IPS-15b (cell line): ENCODE measurements at regions not wholly inside any gene's neighbourhood (a gene's known extent, or its start where the extent isn't known, plus 50 kb on each side); places are given as distances from the start of the nearest gene placed in this dataset.

Experiments used
- H3K27me3 ChIP-seq: one replicate; pipeline ENCODE4 v1.6.1; 2013; ENCODE audit warnings: low read length; ENCODE audit not compliant: control insufficient read depth, insufficient read depth
- H3K36me3 ChIP-seq: one replicate; pipeline ENCODE4 v1.6.1; 2013; ENCODE audit warnings: low read length; ENCODE audit not compliant: control insufficient read depth, insufficient read depth
- H3K4me1 ChIP-seq: one replicate; pipeline ENCODE4 v1.6.1; 2013; ENCODE audit warnings: mild to moderate bottlenecking, low read length; ENCODE audit not compliant: control insufficient read depth, insufficient read depth
- H3K4me3 ChIP-seq: one replicate; pipeline ENCODE4 v1.5.1; 2013; ENCODE audit warnings: low read depth, low read length
- H3K9ac ChIP-seq: one replicate; pipeline ENCODE4 v1.6.1; 2013; ENCODE audit warnings: low read depth, mild to moderate bottlenecking, low read length
- H3K9me3 ChIP-seq: one replicate; pipeline ENCODE4 v1.6.1; 2013; ENCODE audit warnings: mild to moderate bottlenecking, low read length; ENCODE audit not compliant: control insufficient read depth, insufficient read depth

DNA sequence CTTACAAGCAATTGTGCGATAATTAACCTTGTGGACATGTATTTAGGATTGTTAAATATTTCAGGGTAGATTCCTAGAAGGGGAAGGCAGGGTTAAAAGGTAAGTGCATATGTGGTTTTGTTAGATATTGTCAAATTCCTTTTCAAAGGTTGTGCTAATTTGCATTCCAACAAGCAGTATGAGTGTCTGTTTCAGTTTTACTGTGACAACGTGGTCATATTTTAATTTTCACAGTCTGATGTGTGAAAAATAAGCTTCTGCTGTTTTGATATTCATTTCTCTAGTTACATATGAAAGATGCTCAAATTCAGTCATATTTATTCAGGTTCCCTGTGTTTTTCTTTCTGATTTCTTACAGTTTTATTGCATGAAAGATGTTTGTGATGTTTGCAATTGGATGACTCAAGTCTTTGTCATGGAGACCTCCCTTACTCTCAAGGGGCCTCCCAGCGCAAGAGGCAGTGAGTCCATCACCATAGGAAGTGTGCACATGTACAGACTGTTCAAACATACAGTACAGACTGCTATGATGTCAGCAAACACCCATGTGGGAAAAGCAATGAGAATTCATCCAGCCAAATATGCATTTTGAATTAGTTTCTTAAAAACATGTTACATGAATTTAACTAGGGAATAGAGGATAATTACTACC lies 310.8 kb downstream of the GALR1 start:
- Histone ChIP-seq H3K9ac (no peak overlapping the region), H3K9me3 (no peaks in the 10 kb centered on the region), H3K4me3 (no peak overlapping the region), H3K27me3 (no peaks in the 10 kb centered on the region), H3K4me1 (no peaks in the 10 kb centered on the region), H3K36me3 (no peaks in the 10 kb centered on the region)

DNA sequence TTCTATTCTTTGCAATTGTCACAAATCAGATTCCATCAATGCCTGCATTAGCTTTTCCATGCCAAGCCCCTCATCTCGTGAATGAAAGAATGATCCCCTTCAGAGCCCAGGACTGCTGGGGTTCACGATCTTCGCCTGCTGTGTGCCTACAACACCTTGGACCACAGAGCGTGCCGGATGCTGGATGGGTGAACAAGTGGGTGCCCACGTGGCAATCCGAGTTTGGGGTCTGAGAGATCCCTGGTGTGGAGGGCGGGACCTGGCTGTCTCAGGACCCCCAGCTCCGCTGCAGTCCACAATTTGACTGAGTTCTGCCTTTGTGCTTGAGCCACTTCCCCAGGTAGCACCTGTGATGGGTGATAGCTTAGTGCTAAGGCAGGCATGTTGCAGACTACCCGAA lies 317.0 kb downstream of the GALR1 start:
- Histone ChIP-seq H3K4me3 (no peak overlapping the region), H3K4me1 (no peaks in the 10 kb centered on the region), H3K9ac (no peak overlapping the region), H3K36me3 (no peaks in the 10 kb centered on the region), H3K27me3 (no peaks in the 10 kb centered on the region), H3K9me3 (no peaks in the 10 kb centered on the region)

DNA sequence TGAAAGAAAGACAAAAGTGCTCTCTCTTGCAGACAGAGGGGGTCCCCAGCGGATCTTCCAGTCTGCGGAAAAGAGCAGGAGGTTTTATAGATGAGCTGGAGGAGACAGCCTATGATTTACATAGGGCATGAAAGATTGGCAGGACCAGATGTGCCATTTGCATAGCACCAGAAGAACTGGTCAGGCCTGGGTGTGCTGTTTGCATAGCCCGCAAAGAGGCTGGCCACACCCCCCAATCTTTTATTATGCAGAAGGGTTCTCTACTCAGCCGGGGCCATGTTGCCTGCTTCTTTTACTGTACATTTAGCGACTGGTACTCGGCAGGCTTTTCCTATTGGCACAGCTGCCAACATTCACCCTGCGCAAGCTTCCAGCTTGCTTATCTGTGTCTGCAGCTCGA lies 317.6 kb downstream of the GALR1 start:
- Histone ChIP-seq H3K9ac (no peak overlapping the region), H3K9me3 (no peaks in the 10 kb centered on the region), H3K4me3 (no peak overlapping the region), H3K27me3 (no peaks in the 10 kb centered on the region), H3K36me3 (no peaks in the 10 kb centered on the region), H3K4me1 (no peaks in the 10 kb centered on the region)

DNA sequence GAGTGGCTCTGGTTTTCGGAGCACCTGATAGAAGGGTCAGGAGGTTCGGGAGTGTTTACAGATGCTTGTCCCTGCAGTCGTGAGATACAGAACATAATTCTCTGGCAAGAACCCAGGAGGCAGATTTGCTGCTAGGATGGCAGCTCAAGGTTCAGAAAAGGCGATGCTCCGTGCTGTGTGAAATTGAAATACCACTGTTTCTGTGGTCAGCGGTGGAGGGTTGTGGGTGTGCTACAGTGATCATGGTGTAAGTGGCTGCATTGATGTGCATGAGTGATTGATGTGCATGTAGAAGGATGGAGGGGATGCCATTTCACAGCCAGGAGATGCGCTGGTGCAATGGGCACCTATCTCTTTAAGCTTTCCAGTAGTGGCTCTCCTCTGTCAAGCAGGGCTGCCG lies 322.1 kb downstream of the GALR1 start:
- Histone ChIP-seq H3K9me3 (no peaks in the 10 kb centered on the region), H3K4me1 (no peaks in the 10 kb centered on the region), H3K9ac (no peak overlapping the region), H3K36me3 (no peaks in the 10 kb centered on the region), H3K27me3 (no peaks in the 10 kb centered on the region), H3K4me3 (no peak overlapping the region)

DNA sequence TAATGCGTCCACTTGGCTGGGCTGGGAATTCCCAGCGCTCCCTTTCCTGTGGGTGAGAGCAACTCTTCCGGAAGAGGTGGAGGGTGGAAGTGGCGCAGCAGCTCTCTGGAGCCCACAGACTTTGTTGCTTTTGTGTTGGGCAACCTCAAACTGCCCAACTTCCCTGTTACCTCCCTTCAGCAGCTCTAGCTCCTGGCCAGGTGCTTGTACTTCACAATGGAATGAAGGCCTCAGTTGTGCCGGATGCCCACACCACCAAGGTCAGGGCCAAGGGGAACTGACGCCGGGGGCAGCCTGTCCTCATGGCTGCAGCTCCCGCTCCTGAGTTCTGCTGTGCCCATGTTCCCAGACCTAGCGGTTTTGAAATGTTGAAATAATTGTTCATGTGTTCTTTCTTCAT lies 322.9 kb downstream of the GALR1 start:
- no peaks in the 10 kb centered on the region for H3K9me3 ChIP-seq
- no peak overlapping the region for H3K9ac ChIP-seq
- H3K4me3 ChIP-seq: no peak overlapping the region
- no peaks in the 10 kb centered on the region for H3K4me1 ChIP-seq
- H3K27me3 ChIP-seq: no peaks in the 10 kb centered on the region
- H3K36me3 ChIP-seq: no peaks in the 10 kb centered on the region

DNA sequence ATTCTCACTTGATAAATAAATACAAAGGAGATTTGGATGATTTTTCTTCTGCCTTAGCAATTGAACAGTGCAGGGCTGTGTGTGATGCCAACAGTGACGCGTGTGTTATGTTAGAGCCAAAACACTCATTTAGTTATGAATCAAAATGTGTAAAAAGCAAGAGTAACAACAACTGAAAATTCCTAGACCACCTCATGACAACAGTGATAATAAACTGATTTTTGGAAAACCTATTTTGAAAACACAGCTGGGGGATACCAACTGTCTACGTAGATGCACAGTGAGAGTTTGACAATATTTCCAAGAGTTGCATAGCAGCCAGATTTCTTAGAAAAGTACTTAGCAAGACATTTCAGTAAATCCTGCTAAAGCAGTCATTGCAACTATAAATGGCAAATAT lies 323.9 kb downstream of the GALR1 start:
- no peaks in the 10 kb centered on the region for H3K4me1 ChIP-seq
- H3K36me3 ChIP-seq: no peaks in the 10 kb centered on the region
- H3K9ac ChIP-seq: no peak overlapping the region
- H3K9me3 ChIP-seq: no peaks in the 10 kb centered on the region
- no peaks in the 10 kb centered on the region for H3K27me3 ChIP-seq
- no peak overlapping the region for H3K4me3 ChIP-seq

DNA sequence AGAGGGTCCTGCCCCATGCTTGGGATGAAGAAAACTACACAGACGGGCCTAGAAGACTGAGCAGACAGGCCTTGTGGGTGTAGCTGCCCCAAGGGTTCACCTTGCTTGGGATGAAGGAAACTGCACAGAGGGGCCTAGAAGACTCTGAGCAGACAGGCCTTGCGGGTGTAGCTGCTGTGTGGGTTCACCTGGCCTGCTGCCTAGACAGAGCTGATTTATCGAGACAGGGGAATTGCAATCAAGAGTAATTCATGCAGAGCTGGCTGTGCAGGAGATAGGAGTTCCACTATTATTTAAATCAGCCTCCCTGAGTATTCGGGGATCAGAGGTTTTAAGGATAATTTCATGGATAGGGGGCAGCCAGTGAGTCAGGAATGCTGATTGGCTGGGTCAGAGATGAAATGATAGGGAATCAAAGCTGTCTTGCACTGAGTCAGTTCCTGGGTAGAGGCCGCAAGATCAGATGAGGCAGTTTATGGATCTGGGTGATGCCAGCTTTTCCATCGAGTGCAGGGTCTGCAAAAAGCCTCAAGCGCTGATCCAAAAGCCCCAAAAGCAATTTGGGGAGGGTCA lies 341.4 kb downstream of the GALR1 start:
- Histone ChIP-seq H3K27me3 (no peaks in the 10 kb centered on the region), H3K4me1 (no peaks in the 10 kb centered on the region), H3K9me3 (no peaks in the 10 kb centered on the region), H3K9ac (no peak overlapping the region), H3K36me3 (no peaks in the 10 kb centered on the region), H3K4me3 (no peak overlapping the region)

DNA sequence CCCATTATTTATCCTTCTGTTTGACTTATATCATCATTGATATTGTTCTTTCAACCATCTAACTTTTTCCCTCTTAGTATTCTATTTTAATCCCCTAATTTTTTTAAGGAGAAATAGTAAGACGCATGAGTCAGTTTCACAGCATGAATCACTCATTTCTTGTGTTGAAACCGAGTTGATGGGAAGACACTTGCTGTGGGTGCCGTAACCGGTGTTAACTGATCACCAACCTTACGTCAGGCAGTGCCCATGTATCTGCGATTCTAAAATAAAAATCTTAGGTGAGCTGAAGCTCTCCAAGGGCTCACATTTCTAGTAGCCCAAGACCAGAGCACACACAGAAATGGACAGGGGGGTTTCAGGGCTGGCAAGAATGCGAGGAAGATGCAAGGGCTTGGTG lies 348.1 kb downstream of the GALR1 start:
- no peaks in the 10 kb centered on the region for H3K4me1 ChIP-seq
- H3K9me3 ChIP-seq: no peaks in the 10 kb centered on the region
- H3K9ac ChIP-seq: no peak overlapping the region
- no peak overlapping the region for H3K4me3 ChIP-seq
- H3K27me3 ChIP-seq: no peaks in the 10 kb centered on the region
- no peaks in the 10 kb centered on the region for H3K36me3 ChIP-seq

DNA sequence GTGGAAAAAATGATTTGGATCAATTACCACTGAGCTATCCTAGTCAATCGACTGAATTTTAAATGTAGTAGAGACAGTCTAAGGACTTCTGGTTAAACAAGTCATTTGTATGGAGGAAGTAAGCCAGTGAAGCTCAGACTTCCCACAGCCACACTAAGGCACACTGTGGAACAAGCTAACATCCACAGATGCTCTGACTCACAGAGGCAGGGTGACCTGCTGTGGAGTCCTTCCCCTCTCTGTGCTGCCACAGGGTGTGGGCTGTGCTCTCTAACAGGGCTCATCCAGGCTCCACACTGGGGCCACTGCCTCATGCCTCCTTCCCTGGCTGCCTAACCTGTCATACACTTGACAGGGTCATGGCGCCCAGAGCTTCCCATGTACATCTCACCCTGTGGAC lies 351.0 kb downstream of the GALR1 start:
- Histone ChIP-seq H3K36me3 (no peaks in the 10 kb centered on the region), H3K9ac (no peak overlapping the region), H3K9me3 (no peaks in the 10 kb centered on the region), H3K4me1 (no peaks in the 10 kb centered on the region), H3K4me3 (no peak overlapping the region), H3K27me3 (no peaks in the 10 kb centered on the region)

DNA sequence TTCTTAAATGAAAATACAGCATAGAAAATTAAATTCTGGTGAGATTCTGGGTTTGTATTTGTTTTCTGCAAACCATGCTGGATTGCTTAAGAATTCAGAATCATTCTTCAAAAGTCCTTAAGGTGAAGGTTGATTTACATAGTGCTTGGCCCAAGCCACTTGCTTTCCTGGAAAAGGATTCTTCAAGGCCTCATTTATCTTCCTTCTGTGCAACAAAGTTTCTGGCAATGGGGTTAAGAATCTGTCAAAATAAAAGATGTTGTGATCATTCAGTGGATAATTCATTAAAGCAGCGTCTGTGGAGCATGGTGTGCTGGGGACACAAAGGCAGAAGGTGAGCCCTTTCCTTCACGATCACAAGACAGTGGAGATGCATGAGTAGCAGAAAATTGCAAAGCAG lies 351.9 kb downstream of the GALR1 start:
- Histone ChIP-seq H3K4me1 (no peaks in the 10 kb centered on the region), H3K4me3 (no peak overlapping the region), H3K27me3 (no peaks in the 10 kb centered on the region), H3K9me3 (no peaks in the 10 kb centered on the region), H3K9ac (no peak overlapping the region), H3K36me3 (no peaks in the 10 kb centered on the region)

DNA sequence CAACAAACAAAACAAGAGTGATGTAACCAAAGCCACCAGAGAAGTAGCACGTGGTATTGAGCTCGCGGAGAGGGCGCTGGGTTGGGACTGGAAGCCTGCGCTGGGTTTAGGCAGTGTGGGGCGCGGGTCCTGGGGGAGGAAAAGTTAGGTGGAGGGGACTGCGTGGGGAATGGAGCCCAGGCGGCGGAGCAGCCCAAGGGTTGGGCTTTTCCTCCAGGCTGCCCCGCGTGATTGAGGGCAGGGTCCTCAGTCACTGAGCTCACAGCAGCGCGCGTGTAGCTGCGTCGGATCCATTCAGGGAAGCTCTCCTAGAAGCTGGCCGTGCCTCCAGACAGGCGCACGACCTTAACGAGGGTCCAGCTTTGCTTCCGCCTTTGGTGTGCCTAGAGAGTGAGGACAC lies 357.4 kb downstream of the GALR1 start:
- Histone ChIP-seq H3K9me3 (no peaks in the 10 kb centered on the region), H3K27me3 (no peaks in the 10 kb centered on the region), H3K36me3 (no peaks in the 10 kb centered on the region), H3K4me3 (no peak overlapping the region), H3K9ac (no peak overlapping the region), H3K4me1 (no peaks in the 10 kb centered on the region)

DNA sequence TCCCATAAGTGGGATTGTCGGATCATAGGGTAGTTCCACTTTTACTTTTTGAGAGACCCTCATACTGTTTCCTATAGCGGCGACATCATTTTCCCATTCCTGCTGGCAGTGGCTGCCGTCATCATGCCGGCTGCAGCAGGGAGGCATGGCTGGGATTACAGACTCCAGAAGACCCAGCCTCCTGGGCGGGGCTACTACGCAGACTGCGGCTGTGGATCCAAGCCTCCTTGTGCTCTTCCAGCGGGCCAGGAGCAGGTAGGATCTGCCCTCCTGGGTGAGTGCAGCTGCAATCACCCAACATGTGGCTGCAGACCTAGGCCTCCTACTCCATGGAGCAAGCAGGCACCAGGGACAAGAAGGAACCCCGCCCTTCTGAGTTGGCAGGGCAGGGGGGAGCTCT lies 359.2 kb downstream of the GALR1 start:
- no peaks in the 10 kb centered on the region for H3K4me1 ChIP-seq
- no peak overlapping the region for H3K9ac ChIP-seq
- H3K27me3 ChIP-seq: no peaks in the 10 kb centered on the region
- H3K4me3 ChIP-seq: no peak overlapping the region
- H3K36me3 ChIP-seq: no peaks in the 10 kb centered on the region
- no peaks in the 10 kb centered on the region for H3K9me3 ChIP-seq
